Stimulated activated CD4-positive, alpha-beta T cell treated with anti-CD3 and anti-CD28 coated beads, Interleukin-15, amount 100 ng/mL, for 24 hours (primary cell): ENCODE measurements at regions not wholly inside any gene's neighbourhood (a gene's known extent, or its start where the extent isn't known, plus 50 kb on each side); places are given as distances from the start of the nearest gene placed in this dataset.

Experiments used
- DNase-seq: peaks from one replicate; pipeline ENCODE4 v3.0.0-alpha.2; 2020

GRCh38 chr12:100741084-100741711, 53.4 kb upstream of the ANO4 start:
- DNase-seq = no peak

DNA sequence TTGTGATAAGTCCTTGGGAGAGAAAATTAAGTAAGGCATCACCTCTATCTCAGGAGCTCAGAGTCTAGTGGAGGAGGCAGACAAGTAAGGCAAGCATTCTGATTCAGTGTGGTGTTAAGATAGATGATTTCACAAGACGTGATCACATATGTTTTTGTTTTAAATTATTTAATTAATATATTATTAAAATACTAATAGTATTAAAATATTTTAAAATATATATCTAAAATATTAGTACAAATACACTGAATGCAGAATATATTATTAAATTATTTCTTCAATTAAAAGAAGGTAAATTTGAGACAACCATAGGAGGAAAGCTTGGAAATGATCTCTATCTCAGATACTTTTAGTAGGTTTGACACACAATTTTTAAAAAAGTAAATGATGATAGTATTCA, 51.5 kb upstream of the ANO4 start:
- DNase-seq = no peak
